ENCODE measurements at regions not wholly inside any gene's neighbourhood (a gene's known extent, or its start where the extent isn't known, plus 50 kb on each side); places are given as distances from the start of the nearest gene placed in this dataset.

DNA sequence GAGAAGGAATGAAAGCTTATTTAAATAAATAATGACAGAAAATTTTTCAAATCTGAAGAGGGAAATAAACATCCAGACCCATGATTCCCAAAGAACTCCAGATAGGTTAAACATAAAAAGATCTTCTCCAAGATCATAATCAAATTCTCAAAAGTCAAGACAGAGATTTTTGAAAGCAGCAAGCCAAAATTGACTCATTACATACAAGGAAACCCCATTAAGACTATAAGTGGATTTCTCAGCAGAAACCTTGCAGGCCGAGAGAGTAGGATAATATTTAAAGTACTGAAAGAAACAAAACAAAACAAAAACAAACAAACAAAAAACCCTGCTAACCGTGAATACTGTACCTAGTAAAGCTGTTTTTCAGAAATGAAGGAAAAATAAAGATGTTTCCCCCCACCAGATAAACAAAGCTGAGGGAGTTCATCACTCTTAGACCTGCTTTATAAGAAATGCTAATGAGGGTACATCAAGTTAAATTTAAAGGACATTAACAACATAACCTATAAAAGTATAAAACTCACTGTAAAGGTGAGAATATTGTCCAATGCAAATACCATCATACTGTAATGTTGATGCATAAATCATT lies 412.2 kb downstream of the INSC start:
- no peak for TF ChIP-seq POLR2A (IDR thresholded peaks at IDR 0.05)
- TF ChIP-seq, protein P1, sequence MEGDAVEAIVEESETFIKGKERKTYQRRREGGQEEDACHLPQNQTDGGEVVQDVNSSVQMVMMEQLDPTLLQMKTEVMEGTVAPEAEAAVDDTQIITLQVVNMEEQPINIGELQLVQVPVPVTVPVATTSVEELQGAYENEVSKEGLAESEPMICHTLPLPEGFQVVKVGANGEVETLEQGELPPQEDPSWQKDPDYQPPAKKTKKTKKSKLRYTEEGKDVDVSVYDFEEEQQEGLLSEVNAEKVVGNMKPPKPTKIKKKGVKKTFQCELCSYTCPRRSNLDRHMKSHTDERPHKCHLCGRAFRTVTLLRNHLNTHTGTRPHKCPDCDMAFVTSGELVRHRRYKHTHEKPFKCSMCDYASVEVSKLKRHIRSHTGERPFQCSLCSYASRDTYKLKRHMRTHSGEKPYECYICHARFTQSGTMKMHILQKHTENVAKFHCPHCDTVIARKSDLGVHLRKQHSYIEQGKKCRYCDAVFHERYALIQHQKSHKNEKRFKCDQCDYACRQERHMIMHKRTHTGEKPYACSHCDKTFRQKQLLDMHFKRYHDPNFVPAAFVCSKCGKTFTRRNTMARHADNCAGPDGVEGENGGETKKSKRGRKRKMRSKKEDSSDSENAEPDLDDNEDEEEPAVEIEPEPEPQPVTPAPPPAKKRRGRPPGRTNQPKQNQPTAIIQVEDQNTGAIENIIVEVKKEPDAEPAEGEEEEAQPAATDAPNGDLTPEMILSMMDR (IDR thresholded peaks at IDR 0.05): no peak
